KBM-7 (cell line): ENCODE measurements at regions not wholly inside any gene's neighbourhood (a gene's known extent, or its start where the extent isn't known, plus 50 kb on each side); places are given as distances from the start of the nearest gene placed in this dataset.

Source experiments
- DNase-seq: peaks from one replicate; pipeline ENCODE4 v3.0.0-alpha.2; 2015
- in situ Hi-C: fragments of 300-500 bp; cut with MboI; formaldehyde crosslinking; loops from 2 replicates; pipeline ENCODE4 v1.14.3; 2020; ENCODE audit warnings: low sequenced_read_pairs, low pct_unique_long_range_greater_than_20kb, mixed read lengths

DNA sequence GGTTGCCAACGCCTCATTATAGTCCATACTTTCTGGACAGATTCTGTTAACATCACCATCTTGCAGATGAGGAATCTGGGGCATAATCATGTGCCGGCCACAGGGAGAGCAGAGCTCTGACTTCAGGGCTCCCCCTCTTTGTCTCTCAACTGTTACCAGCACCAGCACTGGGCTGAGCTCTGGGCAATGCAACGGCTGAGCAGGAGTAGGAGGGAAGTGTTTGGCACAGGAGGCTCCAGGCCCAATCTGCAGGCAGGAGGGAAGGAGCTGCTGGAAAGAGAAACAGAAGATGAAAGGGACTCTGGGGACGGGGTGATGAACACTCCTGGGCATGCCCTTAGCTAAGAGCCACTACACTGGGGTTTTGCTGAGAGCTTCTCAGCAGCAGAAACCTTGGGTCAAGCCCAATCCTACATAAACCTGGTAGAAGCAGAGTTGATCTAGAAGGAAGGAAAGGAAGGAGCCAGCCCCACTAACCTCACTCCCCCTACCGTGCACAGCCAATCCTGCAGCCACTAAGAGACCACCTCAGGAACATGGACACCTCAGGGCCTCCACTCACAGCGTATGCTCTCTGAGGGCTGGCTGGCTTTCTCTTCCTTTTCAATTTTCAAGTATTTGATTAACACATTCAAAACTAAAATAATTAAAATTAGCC, 73.1 kb upstream of the SPATA12 start:
- DNase-seq = peak; percentile 37
- in situ Hi-C loops = no loop called here

DNA sequence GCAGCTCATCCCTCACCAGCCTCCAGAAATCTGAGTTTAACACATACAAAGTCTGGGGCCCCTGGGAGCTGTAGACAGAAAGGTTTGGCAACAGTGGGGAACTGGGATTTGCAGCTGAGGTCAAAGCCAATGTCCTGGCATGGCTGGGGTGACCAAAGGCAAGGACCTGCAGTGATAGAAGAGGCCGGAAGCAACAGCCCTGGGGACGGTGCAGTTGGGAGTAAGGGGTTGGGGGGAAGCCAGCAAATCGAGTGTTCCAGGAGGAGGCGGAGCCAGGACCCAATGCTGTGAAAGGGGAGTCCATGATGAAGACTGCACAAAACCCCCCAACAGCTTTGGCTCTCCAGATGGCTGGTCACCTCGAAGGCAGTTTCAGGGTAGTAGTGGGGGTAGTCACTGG, 74.1 kb upstream of the SPATA12 start:
- in situ Hi-C loops = no loop called here
- no peak for DNase-seq

DNA sequence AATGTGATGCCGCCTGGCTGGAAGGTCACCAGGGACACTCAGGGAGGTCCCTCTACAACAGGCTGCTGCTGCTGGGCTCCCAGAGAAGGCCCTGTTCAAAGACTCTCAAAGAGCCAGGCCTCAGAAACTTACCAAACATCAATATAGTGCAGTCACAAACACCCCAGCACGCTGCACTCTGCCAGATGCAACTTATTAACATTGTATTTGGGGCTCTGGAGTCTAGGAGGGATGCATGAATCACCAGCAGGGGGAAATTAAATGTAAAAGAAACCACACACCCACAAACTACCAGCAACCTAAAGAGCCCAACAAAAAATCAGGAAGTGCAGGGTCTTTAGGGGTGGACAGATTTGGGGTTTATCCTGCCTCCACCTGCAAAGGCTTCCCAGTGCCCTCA, 74.6 kb upstream of the SPATA12 start:
- DNase-seq = peak; percentile 70
- in situ Hi-C loops = no loop called here

DNA sequence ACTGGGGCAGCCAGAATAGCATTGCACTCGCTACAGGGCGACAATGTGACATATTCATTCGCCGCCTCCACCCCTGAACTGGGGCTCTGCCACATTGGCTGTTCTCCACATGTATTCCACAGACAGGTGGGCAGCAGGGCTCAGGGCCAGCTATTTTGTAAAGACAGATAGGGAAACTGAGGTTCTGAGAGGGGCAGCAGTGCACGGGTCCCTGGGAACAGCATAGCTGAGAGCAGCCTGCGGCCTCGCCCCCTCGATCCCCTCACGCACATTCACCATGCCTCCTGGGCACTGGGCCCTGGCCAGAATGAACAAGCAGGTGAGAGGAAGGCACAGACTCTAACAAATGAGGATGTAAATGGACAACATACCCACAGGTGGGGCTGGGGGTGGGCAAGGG, 75.0 kb upstream of the SPATA12 start:
- no peak for DNase-seq
- in situ Hi-C loops = no loop called here

DNA sequence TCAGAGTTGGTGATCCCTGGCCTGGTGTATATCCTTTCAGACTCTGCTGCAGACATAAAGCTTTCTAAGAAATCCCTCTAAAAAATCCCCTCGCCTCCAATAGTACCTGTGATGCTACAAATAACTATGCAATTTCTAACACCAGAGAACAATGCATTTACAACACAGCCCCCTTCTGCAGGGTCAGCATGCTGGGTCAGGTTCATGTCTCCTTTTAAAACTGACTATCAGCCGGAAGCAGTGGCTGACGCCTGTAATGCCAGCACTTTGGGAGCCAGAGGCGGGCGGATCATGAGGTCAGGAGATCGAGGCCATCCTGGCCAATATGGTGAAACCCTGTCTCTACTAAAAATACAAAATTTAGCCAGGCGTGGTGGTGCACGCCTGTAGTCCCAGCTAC, 77.0 kb upstream of the SPATA12 start:
- in situ Hi-C loops = no loop called here
- DNase-seq = no peak

DNA sequence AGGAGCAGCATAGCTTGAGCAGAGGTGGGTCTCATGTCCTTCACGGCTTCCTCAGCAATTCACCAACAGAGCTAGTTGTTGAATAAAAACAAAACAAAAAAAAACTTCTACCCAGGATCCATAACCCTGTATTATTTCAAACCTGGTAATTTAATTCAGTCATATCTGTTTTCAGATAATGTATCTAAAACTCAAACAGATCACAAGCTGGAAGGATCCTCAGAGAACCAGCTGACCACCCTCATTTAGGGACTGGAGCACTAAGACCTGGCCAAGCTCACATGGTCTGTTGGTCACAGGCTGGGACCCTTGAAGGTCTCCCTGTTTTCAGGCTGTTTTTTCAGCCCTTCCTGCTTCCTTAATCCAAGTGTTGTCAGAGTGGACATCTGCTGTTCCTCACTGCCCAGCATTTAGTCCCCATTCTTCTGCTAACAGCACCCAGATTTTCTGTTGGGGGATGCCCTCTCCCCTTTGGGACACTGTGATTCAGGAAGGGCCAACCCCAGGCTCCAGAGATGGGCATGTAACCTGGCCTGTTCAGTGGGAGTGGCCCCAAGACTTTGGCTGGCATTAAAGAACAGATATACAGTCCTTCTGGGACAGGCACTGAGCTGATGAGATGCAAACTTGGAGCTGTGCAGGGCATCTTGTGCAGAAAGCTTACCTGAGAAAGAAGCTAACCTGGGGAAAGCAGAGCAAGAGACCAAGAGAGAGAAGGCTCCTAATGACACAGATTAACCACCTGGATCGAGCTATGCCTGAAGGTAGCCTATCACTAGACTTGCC, 78.8 kb upstream of the SPATA12 start:
- in situ Hi-C loops = no loop called here

DNA sequence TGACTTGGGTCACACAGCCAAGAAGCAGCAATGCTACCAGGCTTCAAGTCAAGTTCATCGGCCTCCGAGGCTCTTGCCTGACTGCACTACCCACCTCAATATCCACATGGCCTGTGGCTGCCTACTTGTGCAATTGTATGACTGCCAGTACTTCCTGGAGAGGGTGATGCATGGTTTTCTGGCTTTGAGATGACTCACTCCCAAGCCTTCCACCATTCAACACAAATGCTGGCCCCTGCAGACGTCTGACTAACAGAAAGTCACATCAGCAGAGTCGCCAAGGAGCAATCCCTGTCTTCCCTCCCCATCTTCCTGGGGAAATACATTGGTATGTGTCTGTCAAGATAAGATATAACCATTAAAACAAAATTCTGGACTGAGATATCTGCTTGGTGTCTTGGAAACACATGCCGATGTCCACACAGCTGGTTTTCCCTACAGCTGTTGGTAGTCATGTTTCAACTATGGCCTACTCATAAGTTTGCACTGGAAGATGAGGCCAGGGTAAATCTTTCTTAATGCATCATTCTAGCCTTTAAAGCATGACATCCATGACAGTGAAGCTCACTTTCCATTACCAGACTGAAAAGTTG, 79.6 kb upstream of the SPATA12 start:
- in situ Hi-C loops = no loop called here
- peak; percentile 71 for DNase-seq

More for the DNA sequence above, 78.8 kb upstream of the SPATA12 start:
- no peak for DNase-seq

DNA sequence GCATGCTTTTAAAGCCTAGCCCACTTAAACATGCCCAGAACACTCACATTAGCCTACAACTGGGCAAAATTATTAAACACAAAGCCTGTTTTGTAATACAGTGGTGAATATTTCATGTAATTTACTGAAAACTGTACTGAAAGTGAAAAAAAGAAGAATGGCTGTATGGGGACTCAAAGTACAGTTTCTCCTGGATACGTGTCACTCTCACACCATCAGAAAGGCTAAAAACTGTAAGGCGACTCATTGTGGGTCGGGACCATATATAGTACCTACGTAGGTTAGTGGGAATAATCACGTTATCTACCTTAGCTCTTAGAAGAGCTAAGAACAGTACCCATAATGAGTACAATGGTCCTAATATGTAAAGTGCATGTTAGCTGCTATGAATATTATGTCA, 80.2 kb upstream of the SPATA12 start:
- no peak for DNase-seq
- in situ Hi-C loops = no loop called here

DNA sequence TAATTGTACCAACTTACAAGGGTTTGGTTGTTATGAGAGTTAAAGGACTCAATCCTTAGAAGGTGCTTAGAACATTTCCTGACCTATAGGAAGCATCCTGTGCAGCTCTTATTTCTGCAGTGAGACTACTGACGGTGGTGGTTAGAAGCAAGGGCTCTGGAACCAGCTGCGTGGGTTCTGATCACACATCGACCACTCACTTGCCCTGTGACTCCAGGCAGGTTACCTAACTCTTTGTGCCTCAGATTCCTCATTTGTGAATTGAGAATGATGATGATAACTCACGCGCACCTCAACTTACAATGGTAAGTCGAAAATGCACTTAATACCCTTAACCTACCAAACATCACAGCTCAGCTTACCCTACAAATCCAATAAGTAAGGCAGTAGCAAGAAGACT, 80.7 kb upstream of the SPATA12 start:
- DNase-seq = no peak
- in situ Hi-C loops = no loop called here

DNA sequence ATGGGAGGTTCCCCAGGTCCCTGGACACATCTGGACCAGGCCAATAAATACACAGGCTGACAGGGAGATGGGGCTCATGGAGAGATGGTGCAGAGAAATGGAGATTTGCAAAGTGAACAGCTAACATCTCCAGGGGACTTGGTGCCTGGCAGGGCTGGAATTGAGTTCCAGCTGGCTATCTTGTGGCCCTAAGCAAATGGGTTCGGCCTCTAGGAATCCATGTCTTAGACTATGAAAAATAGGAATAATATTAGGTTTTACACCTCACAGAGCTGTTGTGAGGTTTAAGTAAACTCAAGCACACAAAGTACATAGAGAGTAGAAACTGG, 82.9 kb upstream of the SPATA12 start:
- no peak for DNase-seq
- in situ Hi-C loops = no loop called here

DNA sequence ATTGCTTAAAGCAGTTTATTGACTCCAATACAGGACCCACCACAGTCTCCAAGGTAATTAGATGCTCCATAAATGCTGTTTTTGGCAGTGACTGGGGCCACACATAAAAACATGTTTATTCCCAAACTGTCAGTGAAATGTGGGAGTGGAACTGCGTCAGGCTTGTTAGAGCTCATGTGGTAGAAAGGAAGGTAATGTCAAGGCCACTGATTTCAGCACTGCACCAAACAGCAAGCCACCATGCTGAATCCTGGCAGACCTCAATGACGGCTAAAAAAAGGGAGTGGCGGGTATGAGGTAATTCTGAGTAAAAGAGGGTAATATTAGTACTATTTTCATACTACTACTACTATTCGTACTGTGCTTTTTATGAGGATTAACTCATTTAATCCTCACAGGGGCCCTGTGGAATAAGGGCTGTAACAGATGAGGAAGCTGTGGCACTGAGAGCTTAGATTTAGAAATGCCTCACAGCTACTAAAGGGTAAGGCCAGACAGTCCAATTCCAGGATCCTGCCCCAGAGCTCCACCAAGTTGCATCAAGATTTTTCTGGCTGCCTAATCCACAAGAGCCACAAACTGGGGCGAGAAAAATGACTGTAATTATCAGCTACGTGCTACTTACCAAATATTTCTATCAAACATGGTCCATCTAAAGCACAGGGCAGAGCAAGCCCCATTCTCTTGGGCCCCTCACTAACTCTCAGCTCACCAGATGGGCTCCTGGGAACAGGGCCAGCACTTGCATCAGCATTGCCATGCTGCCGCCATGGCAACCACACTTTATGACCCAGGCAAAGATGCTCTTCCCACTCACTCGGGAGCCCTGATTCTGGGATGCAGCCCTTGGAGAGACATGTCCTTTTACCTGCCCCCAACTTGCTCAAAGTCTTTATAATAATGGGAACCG, 83.6 kb upstream of the SPATA12 start:
- in situ Hi-C loops = no loop called here
- no peak for DNase-seq

DNA sequence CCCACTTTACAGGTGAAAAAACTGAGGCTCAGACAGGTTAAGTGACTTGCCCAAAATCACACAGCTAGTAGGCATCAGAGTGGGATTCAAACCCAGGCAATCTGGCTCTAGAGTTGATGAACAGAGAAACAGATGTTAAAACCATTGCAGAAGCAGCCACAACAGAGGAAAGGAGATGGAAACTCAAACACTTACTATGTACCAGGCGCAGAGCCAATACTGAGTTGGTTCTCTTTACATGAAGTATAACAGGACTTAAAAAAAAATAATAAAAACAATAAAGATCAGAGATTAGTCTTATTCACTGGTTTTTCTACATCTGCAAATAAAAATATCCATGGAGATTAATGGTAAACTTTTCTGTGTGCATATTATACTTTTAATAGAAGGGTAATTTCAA, 84.9 kb upstream of the SPATA12 start:
- DNase-seq = no peak
- in situ Hi-C loops = no loop called here

DNA sequence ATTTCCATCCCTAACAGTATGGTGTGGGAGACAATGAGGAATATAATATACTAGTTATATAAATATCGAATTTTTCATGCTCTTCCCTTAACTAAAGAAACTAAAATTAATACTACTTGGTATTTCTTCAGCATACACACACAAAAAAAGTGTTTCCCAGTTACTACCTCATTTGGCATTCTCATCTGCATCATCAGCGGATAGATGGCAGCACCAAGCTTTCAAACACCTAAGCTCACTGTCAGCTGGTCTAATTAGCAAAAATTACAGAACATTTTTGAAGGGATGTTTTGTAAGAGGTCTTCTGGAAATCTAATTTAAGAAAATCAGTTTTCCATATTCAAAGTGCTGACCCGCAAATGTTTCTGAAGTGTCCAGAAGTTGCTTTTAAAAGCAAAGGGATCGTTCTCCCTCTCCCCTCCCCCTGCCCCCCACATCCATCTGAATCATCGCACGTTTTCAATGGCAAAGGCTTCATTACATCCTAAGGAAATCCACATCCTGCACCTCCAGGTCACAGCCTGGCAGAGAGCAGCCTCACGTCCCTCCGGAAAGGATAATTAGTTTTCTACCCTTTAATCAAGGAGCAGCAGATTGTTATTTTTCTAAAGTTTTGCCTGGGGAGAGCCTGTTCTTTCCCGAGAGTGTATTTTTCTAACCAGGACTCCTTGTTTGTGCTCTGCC, 86.1 kb upstream of the SPATA12 start:
- no peak for DNase-seq
- in situ Hi-C loops = no loop called here

DNA sequence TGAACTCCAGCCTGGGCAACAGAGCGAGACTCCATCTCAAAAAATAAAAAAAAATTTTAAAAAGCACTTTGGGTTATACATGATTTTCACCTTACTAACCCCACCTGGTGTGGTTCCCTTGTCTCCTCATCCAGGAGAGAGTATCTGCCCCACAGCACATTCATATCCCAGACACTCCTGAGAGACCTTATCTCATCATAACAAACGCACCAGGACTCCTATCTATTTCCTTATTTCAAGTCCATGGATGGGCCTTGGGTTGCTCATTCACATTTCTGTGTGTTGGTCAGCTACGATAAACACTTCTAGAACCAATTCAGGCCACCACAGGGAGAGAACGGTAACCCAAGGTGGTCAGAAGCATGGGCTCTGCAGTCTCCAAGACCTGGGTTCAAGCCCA, 88.6 kb upstream of the SPATA12 start:
- in situ Hi-C loops = no loop called here
- no peak for DNase-seq

DNA sequence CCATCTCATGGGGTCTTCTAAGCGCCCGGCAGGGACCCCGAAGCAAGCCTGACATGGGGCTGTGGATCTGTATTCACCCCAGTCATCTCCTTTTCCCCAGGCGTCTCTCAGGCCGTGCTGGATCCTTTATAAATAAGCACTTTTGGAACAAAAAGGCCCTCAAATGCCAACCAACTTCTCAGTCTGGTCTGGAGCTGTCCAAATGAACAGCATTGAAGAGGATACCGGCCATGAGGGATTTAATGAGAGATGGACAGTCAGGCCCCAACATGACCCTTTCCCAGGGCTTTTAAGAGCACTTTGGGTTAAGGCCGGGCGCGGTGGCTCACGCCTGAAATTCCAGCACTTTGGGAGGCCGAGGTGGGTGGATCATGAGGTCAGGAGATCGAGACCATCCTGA, 89.2 kb upstream of the SPATA12 start:
- in situ Hi-C loops = no loop called here
- DNase-seq = no peak

DNA sequence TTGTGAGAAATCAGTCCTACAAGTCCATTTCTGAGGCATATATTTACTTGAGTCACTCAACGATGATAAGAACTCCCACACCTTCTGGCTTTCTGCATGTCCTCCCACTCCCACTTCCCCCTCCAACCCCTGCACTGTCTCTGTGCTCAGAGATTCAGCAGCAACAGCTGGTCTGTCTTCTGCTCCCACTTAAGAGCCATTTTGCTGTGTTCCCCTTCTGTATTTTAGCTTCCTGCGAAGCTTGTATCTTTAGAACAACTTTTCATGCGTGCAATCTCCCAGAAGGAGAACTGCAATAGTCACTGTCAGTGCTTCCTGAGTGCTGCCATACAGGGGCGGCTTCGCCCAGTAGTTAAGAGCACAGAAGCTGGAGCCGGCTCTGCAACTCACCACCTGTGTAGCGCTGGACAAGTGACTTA, 90.0 kb upstream of the SPATA12 start:
- DNase-seq = peak; percentile 97
- in situ Hi-C loops = no loop called here

DNA sequence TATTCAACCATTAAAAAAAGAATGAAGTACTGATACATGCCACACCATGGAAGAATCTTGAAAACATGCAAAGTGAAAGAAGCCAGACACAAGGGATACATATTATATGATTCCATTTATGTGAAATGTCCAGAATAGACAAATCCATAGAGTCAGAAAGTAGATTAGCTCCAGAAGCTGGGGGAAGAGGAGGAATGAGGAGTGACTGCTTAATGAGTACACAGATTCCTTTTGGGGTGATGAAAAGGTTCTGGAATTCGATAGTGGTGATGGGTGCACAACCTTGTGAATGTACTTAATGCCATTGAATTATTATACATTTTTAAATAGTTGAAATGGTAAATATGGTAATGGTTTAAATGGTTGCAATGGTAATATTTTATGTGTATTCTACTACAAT, 90.6 kb upstream of the SPATA12 start:
- in situ Hi-C loops = no loop called here
- DNase-seq = no peak

DNA sequence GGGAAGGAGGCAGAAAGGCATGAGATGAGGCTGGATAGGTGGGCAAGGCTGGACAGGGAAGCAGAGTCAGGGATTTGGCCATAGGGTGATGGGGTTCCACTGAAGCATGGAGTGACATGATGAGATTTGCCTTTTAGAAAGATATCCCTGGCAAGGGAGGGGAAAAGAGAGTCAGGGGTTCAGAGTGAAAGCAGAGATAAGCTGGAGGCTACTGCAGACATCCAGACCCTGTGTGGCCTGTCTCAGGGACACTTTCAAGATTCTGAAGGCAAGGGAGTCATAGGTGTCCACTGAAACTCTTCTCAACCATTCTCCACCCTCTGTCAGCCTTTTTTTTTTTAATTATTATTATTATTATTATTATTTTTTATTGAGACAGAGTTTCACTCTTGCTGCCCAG, 94.0 kb upstream of the SPATA12 start:
- DNase-seq = no peak
- in situ Hi-C loops = no loop called here

DNA sequence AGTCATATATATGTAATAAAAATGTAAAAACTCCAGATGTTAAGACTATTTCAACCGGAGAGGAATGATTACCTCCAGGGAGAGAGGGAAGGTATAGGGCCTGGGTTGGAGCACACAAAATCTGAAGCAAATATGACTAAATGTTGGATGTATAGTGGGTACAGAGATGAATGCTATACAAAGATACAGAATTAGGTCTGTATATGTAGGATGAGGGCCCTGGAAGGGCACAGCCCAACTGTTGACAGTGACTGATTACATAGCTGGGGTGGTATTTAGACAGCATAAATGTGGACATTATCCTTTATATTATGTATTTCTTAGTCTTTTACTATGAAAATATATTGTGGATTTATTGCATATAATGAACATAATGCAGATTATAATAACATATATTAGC, 94.4 kb upstream of the SPATA12 start:
- in situ Hi-C loops = no loop called here
- no peak for DNase-seq
